ENCODE measurements at regions not wholly inside any gene's neighbourhood (a gene's known extent, or its start where the extent isn't known, plus 50 kb on each side); places are given as distances from the start of the nearest gene placed in this dataset.
"Not testable (repeated sequence)": the region's sequence is repeated elsewhere in the genome, so short reads cannot be mapped to it uniquely, and the experiment has no call there.

GRCh38 chr1:83263808-83264207, 735.1 kb downstream of the TTLL7 start:
- TF ChIP-seq BHLHE40 (IDR thresholded peaks at IDR 0.05; ENCODE audit: low read depth, low read length); RFX5 (IDR thresholded peaks at IDR 0.05; ENCODE audit: low read depth, low read length); CTCF (conservative IDR thresholded peaks at IDR 0.05; ENCODE audit: low read depth, low read length); USF2 (IDR thresholded peaks at IDR 0.05; ENCODE audit: low read depth, low read length); RAD21 (IDR thresholded peaks at IDR 0.05; ENCODE audit: low read length); MXI1 (IDR thresholded peaks at IDR 0.05; ENCODE audit: borderline replicate concordance, low read depth, low read length); ELK1 (IDR thresholded peaks at IDR 0.05; ENCODE audit: borderline replicate concordance, low read depth, low read length); NFE2L2 (IDR thresholded peaks at IDR 0.05; ENCODE audit: low read depth, low read length): not testable (repeated sequence)
